B cell (primary cell): ENCODE measurements at regions not wholly inside any gene's neighbourhood (a gene's known extent, or its start where the extent isn't known, plus 50 kb on each side); places are given as distances from the start of the nearest gene placed in this dataset.

Experiments used
- CTCF ChIP-seq: fragments of 200-600 bp; IDR thresholded peaks from one replicate; pipeline ENCODE4 v1.8.0; 2022; ENCODE audit warnings: antibody characterized with exemption, mild to moderate bottlenecking
- EZH2 ChIP-seq: IDR thresholded peaks from 2 replicates; pipeline ENCODE4 v1.6.1; 2012; ENCODE audit warnings: borderline replicate concordance, low read depth, mild to moderate bottlenecking, moderate library complexity, low read length; ENCODE audit not compliant: insufficient read depth, poor library complexity, severe bottlenecking

GRCh38 chr14:97873291-97873690 lies 1076.1 kb downstream of the VRK1 start:
- TF ChIP-seq CTCF (no peak), EZH2 (no peak)
